ENCODE measurements at regions not wholly inside any gene's neighbourhood (a gene's known extent, or its start where the extent isn't known, plus 50 kb on each side); places are given as distances from the start of the nearest gene placed in this dataset.

DNA sequence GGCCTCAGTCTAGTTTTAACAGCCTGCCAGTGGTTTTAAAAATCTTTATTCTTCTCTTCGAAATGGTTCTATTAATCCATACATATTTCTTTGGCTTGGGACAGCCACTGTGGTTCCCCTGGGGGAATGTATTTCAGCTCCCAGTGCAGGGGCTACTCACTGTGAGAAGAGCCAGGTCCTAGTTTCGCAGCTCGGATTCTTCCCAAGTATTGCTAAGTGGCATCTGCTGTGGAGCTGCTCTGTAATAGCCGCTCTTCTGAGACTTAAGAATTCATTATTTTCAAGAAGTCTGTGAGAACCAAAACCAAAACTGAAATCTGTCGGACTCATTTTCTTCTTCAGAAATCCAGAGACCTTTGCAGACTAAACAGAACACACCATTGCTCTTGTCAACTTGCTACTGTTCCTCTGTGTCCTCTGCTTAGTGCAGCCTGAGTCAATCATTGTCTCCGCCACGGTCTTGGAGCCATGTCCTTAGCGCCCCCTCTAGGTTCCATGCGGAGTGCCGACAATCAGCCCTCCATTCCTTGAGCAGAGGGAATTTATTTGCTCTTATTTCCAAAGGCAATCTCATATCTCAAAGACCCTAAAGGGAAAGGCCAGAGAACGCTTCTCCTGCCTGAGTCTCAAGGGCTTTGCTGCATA is 478.2 kb downstream of the SPATA31D1 start:
- Histone ChIP-seq H4K20me1 (ENCODE audit: insufficient read depth, low read depth, low read length) (no peaks in the 10 kb centered on the region), H3K4me2 (ENCODE audit: low read depth, low read length, poor library complexity, severe bottlenecking) (no peak overlapping the region), H2AFZ (ENCODE audit: low read length) (no peak overlapping the region), H3K79me2 (ENCODE audit: low read length) (no peaks in the 10 kb centered on the region), H3K9ac (ENCODE audit: low read length) (no peak overlapping the region), H3K4me3 (ENCODE audit: low read length) (no peak overlapping the region), H3K27ac (ENCODE audit: low read length) (no peak overlapping the region), H3K9me3 (ENCODE audit: low read length) (peaks cover 26% of the 10 kb centered on the region), H3K27me3 (ENCODE audit: low read length) (no peaks in the 10 kb centered on the region), H3K9me2 (replicated peaks; ENCODE audit: insufficient read depth, low read length) (no peaks in the 10 kb centered on the region), H3K36me3 (ENCODE audit: insufficient read depth, low read length) (no peaks in the 10 kb centered on the region), H3K4me1 (ENCODE audit: low read length) (no peaks in the 10 kb centered on the region)
- no peak for DNase-seq

DNA sequence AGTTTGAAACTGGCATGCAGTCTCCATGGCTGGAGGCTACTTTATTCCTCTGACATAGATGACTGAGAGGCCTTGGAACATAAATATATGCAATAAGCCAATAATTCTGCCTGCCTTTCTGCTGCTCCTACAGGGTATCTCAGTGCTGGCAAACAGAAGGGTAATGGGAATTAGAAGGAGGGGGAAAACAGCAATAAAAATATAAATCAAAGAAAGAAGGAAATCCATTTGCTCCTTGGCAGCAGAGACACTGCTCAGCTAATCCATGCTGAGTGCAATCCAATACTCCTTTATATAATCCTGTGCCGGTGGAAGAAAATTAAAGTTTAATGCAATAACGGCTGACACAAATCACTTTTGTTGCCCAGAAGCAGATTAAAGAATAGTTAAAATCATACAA is 478.9 kb downstream of the SPATA31D1 start:
- Histone ChIP-seq H3K36me3 (ENCODE audit: insufficient read depth, low read length) (no peaks in the 10 kb centered on the region), H3K4me3 (ENCODE audit: low read length) (no peak overlapping the region), H2AFZ (ENCODE audit: low read length) (no peak overlapping the region), H3K9me2 (replicated peaks; ENCODE audit: insufficient read depth, low read length) (no peaks in the 10 kb centered on the region), H3K9me3 (ENCODE audit: low read length) (peaks cover 31% of the 10 kb centered on the region), H3K27ac (ENCODE audit: low read length) (no peak overlapping the region), H3K79me2 (ENCODE audit: low read length) (no peaks in the 10 kb centered on the region), H3K27me3 (ENCODE audit: low read length) (no peaks in the 10 kb centered on the region), H3K4me1 (ENCODE audit: low read length) (no peaks in the 10 kb centered on the region), H3K4me2 (ENCODE audit: low read depth, low read length, poor library complexity, severe bottlenecking) (no peak overlapping the region), H3K9ac (ENCODE audit: low read length) (no peak overlapping the region), H4K20me1 (ENCODE audit: insufficient read depth, low read depth, low read length) (no peaks in the 10 kb centered on the region)
- no peak for DNase-seq

DNA sequence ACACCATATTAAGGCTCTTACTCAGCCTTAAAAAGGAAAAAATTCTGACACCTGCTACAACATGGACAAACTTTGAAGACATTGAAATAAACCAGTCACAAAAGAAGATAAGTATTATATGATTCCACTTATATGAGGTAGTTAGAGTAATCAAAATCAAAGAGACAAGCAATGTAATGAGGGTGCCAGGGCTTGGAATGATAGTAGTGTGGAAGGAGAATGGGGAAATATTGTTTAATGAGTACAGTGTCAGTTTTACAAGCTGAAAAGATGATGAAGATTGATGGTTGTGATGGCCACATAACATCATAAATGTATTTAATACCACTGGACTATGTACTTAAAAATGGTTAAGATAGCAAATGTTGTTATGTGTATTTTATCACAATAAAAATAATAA is 485.7 kb downstream of the SPATA31D1 start:
- H3K36me3 ChIP-seq (ENCODE audit: insufficient read depth, low read length), result no peaks in the 10 kb centered on the region
- H2AFZ ChIP-seq (ENCODE audit: low read length), result no peak overlapping the region
- H4K20me1 ChIP-seq (ENCODE audit: insufficient read depth, low read depth, low read length), result no peaks in the 10 kb centered on the region
- no peaks in the 10 kb centered on the region for H3K27me3 ChIP-seq (ENCODE audit: low read length)
- H3K4me1 ChIP-seq (ENCODE audit: low read length), result no peaks in the 10 kb centered on the region
- no peak for DNase-seq
- H3K9me2 ChIP-seq (replicated peaks; ENCODE audit: insufficient read depth, low read length), result no peaks in the 10 kb centered on the region
- H3K4me3 ChIP-seq (ENCODE audit: low read length), result no peak overlapping the region
- H3K9ac ChIP-seq (ENCODE audit: low read length), result no peak overlapping the region
- peaks cover 20% of the 10 kb centered on the region for H3K9me3 ChIP-seq (ENCODE audit: low read length)
- H3K79me2 ChIP-seq (ENCODE audit: low read length), result no peaks in the 10 kb centered on the region
- no peak overlapping the region for H3K27ac ChIP-seq (ENCODE audit: low read length)
- H3K4me2 ChIP-seq (ENCODE audit: low read depth, low read length, poor library complexity, severe bottlenecking), result no peak overlapping the region

DNA sequence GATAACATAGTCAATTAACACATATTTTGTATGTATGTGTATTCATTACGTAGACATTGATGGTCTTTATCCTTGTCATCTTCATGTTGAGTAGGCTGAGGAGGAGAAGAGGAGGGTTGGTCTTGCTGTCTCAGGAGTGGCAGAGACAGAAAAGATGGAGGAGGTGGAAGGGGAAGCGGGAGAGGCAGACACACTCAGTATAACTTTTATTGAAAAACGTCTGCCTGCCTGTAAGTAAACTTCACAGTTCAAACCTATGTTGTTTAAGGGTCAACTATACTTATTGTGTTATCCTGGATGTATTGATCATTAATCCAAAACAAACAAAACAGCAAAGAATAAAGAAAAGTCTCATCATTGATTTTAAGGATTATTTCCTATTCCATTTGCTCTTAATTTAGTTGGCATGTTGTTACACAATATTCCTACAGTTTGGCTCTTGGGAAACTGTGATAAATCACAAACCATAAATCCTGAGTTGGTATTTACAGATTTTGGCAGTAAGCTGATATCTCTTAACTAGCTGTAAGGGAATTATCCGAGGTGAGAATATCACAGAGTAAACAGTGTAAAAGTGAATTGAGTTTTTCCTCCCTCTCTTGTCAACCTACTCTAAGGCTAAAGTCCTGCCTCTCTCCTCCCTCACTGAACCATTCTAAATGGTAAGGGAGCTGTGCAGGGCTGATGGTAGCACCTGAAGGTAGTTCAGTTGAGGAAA is 487.2 kb downstream of the SPATA31D1 start:
- H3K27me3 ChIP-seq (ENCODE audit: low read length), result no peaks in the 10 kb centered on the region
- no peak overlapping the region for H2AFZ ChIP-seq (ENCODE audit: low read length)
- H3K4me2 ChIP-seq (ENCODE audit: low read depth, low read length, poor library complexity, severe bottlenecking), result no peak overlapping the region
- H4K20me1 ChIP-seq (ENCODE audit: insufficient read depth, low read depth, low read length), result no peaks in the 10 kb centered on the region
- no peak overlapping the region for H3K27ac ChIP-seq (ENCODE audit: low read length)
- H3K79me2 ChIP-seq (ENCODE audit: low read length), result no peaks in the 10 kb centered on the region
- no peak overlapping the region for H3K4me3 ChIP-seq (ENCODE audit: low read length)
- peaks cover 11% of the 10 kb centered on the region for H3K9me3 ChIP-seq (ENCODE audit: low read length)
- no peak overlapping the region for H3K9ac ChIP-seq (ENCODE audit: low read length)
- H3K36me3 ChIP-seq (ENCODE audit: insufficient read depth, low read length), result no peaks in the 10 kb centered on the region
- DNase-seq, result no peak
- H3K4me1 ChIP-seq (ENCODE audit: low read length), result no peaks in the 10 kb centered on the region
- H3K9me2 ChIP-seq (replicated peaks; ENCODE audit: insufficient read depth, low read length), result no peaks in the 10 kb centered on the region

DNA sequence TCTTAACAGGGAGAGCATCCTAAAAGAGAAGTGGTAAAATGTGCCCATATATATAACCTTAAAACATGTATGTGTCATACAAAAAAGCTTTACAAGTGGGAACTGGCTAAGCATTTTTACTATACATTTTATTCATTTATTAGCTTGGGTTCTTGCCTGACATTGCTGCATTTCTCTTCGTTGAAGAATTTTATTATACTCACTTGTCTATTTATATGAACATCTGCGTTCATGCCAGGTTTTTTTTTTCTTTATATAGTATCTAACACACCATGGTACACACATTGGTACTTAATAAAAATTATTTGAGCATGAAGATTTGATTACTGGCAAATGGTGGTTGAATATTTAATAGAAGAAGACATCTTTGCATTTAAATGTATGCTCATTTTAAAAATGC is 492.3 kb downstream of the SPATA31D1 start:
- no peak for DNase-seq
- no peaks in the 10 kb centered on the region for H3K4me1 ChIP-seq (ENCODE audit: low read length)
- H3K36me3 ChIP-seq (ENCODE audit: insufficient read depth, low read length), result no peaks in the 10 kb centered on the region
- no peaks in the 10 kb centered on the region for H3K27me3 ChIP-seq (ENCODE audit: low read length)
- H4K20me1 ChIP-seq (ENCODE audit: insufficient read depth, low read depth, low read length), result no peaks in the 10 kb centered on the region
- H3K79me2 ChIP-seq (ENCODE audit: low read length), result no peaks in the 10 kb centered on the region
- no peak overlapping the region for H2AFZ ChIP-seq (ENCODE audit: low read length)
- H3K27ac ChIP-seq (ENCODE audit: low read length), result no peak overlapping the region
- H3K4me3 ChIP-seq (ENCODE audit: low read length), result no peak overlapping the region
- no peak overlapping the region for H3K4me2 ChIP-seq (ENCODE audit: low read depth, low read length, poor library complexity, severe bottlenecking)
- no peak overlapping the region for H3K9ac ChIP-seq (ENCODE audit: low read length)
- H3K9me2 ChIP-seq (replicated peaks; ENCODE audit: insufficient read depth, low read length), result no peaks in the 10 kb centered on the region
- 0 out of 2 replicates have a peak, but pooled peaks cover 12% of the 10 kb centered on the region for H3K9me3 ChIP-seq (ENCODE audit: low read length)

DNA sequence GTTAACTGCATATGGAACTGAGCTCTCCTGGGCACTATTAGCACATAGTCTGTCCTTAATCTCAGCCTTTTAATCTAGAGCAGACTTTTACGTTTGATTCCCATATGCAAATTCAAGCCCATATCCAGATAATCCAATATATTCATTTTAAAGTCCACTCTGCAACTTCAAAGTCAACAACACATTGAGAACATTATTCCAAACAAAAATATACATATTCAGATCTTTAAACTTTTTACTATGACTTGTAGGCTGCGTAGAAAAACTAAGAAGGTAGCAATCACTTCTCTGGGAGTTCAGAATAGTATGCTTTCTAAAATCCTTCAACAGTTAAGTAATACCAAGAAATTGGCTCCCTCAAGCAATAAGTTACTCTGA is 499.4 kb downstream of the SPATA31D1 start:
- Histone ChIP-seq H3K9ac (ENCODE audit: low read length) (no peak overlapping the region), H3K79me2 (ENCODE audit: low read length) (no peaks in the 10 kb centered on the region), H2AFZ (ENCODE audit: low read length) (no peak overlapping the region), H3K9me3 (ENCODE audit: low read length) (0 out of 2 replicates have a peak, but pooled peaks cover 4% of the 10 kb centered on the region), H3K27me3 (ENCODE audit: low read length) (no peaks in the 10 kb centered on the region), H3K4me2 (ENCODE audit: low read depth, low read length, poor library complexity, severe bottlenecking) (no peak overlapping the region), H3K9me2 (replicated peaks; ENCODE audit: insufficient read depth, low read length) (no peaks in the 10 kb centered on the region), H3K36me3 (ENCODE audit: insufficient read depth, low read length) (no peaks in the 10 kb centered on the region), H4K20me1 (ENCODE audit: insufficient read depth, low read depth, low read length) (no peaks in the 10 kb centered on the region), H3K4me1 (ENCODE audit: low read length) (no peaks in the 10 kb centered on the region), H3K4me3 (ENCODE audit: low read length) (no peak overlapping the region), H3K27ac (ENCODE audit: low read length) (no peak overlapping the region)
- no peak for DNase-seq

DNA sequence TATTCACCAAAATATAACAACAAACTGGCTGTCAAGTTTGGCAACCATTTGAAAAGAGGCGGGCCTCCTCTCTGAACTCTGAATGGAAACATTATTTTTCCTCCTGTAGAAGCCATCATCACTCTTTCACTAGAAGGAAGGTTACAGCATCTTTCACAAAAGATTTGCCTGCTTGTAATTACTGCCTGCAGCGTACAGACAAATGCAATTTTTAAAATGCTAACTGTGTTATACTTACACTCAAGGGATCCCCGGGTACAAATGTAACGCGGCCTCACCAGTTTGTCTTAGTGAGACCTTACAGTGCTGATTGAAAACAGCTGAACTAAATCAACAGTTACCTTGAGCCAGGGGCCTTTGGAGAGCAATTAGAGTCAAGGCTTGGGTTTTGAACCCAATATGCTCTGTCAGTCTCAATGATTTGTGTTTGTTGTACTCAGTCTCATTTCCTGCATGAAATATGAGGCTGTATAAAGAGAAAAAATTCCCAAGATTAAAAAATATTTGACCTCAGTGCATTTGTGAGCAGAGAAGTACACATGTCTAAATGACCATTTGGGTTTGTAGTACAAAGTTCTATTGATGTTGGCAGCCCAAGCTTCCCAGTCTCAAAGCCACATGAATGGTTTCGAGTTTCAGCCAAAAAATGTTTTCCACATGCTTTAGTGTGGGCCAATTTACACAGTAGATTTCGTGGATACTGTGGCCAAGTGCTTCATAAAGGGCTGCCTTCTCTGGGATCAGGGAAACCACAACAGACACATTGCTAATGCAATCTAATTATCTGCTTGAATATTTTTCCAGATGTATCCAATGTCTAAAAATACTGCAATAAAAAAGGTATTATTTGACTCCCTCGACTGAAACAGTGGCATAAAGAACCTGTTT is 500.0 kb downstream of the SPATA31D1 start:
- no peak overlapping the region for H2AFZ ChIP-seq (ENCODE audit: low read length)
- no peaks in the 10 kb centered on the region for H3K27me3 ChIP-seq (ENCODE audit: low read length)
- no peaks in the 10 kb centered on the region for H3K36me3 ChIP-seq (ENCODE audit: insufficient read depth, low read length)
- 0 out of 2 replicates have a peak, but pooled peaks cover 4% of the 10 kb centered on the region for H3K9me3 ChIP-seq (ENCODE audit: low read length)
- no peak for DNase-seq
- no peaks in the 10 kb centered on the region for H3K4me1 ChIP-seq (ENCODE audit: low read length)
- no peak overlapping the region for H3K27ac ChIP-seq (ENCODE audit: low read length)
- H3K79me2 ChIP-seq (ENCODE audit: low read length), result no peaks in the 10 kb centered on the region
- no peak overlapping the region for H3K4me3 ChIP-seq (ENCODE audit: low read length)
- no peaks in the 10 kb centered on the region for H4K20me1 ChIP-seq (ENCODE audit: insufficient read depth, low read depth, low read length)
- no peak overlapping the region for H3K9ac ChIP-seq (ENCODE audit: low read length)
- H3K9me2 ChIP-seq (replicated peaks; ENCODE audit: insufficient read depth, low read length), result no peaks in the 10 kb centered on the region
- H3K4me2 ChIP-seq (ENCODE audit: low read depth, low read length, poor library complexity, severe bottlenecking), result no peak overlapping the region

DNA sequence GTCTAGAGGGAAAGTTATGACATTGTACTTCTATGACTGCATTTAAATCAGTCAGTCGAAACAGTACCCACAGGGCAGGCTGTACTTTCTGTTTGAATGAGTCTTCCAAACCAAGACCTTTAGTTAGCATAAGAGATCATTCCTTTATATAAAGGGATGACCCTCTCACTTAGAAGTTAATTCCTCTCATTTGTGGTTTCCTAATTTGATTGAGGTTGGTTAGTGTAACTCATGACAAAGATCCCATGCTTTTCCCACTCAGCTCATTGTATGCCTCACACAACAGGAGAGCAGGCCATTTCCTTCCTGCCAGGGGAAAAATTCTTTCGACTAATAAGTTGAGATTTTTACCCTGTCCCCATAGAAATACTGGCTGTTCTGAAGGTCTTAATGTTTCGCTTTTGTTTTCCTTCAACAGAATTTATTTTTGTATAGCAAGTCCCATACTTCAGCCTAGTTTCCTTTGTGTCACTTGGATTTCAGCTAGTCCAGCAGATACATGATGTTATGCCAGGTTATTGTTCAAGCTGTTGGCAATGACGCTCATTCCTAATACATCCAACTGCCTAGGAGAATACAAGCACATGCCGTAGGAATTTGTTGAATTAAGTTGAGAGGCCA is 500.7 kb downstream of the SPATA31D1 start:
- Histone ChIP-seq H3K79me2 (ENCODE audit: low read length) (no peaks in the 10 kb centered on the region), H3K9me3 (ENCODE audit: low read length) (0 out of 2 replicates have a peak, but pooled peaks cover 4% of the 10 kb centered on the region), H3K4me3 (ENCODE audit: low read length) (no peak overlapping the region), H3K4me2 (ENCODE audit: low read depth, low read length, poor library complexity, severe bottlenecking) (no peak overlapping the region), H3K9ac (ENCODE audit: low read length) (no peak overlapping the region), H3K9me2 (replicated peaks; ENCODE audit: insufficient read depth, low read length) (no peaks in the 10 kb centered on the region), H3K27ac (ENCODE audit: low read length) (no peak overlapping the region), H2AFZ (ENCODE audit: low read length) (no peak overlapping the region), H3K36me3 (ENCODE audit: insufficient read depth, low read length) (no peaks in the 10 kb centered on the region), H3K27me3 (ENCODE audit: low read length) (no peaks in the 10 kb centered on the region), H3K4me1 (ENCODE audit: low read length) (no peaks in the 10 kb centered on the region), H4K20me1 (ENCODE audit: insufficient read depth, low read depth, low read length) (no peaks in the 10 kb centered on the region)
- no peak for DNase-seq

Data from Karpas-422 (cell line).